ENCODE measurements at regions not wholly inside any gene's neighbourhood (a gene's known extent, or its start where the extent isn't known, plus 50 kb on each side); places are given as distances from the start of the nearest gene placed in this dataset.

GRCh38 chr9:108620767-108621166 lies 235.0 kb downstream of the ACTL7B start:
- in situ Hi-C loops (cut with HindIII; ENCODE audit: low sequenced_read_pairs) = no loop called here

DNA sequence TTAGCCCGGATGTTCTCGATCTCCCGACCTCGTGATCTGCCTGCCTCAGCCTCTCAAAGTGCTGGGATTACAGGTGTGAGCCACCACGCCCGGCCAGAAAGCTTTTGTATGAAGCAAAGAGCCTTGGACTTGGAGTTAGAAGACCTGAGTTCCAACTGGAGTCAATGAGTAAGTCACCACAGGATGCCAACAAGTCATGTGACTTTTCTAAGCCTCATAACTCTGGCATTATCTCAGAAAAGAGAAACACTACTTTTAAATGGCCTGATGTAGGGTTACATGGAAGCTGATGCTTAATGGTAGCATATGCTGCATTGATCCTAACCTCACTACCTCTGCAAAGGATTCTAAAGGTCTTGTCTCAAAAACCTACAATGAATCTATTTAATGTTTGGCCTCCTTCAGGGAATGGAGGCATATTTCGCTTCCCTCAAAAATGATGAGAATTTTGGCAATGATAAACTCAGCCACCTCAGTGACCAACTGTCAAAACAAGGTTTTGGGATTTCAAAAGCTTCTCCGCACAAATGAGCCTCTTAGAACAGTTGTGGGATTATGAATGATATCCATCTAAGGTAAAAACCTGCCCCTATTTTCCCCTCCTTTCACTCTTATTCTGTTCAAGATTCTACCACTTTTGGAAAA lies 236.8 kb downstream of the ACTL7B start:
- in situ Hi-C loops (cut with HindIII; ENCODE audit: low sequenced_read_pairs) = no loop called here

- in situ Hi-C loops (cut with HindIII; ENCODE audit: low sequenced_read_pairs) = no loop called here
These were observed 238.1 kb downstream of the ACTL7B start for GRCh38 chr9:108617676-108618075.

DNA sequence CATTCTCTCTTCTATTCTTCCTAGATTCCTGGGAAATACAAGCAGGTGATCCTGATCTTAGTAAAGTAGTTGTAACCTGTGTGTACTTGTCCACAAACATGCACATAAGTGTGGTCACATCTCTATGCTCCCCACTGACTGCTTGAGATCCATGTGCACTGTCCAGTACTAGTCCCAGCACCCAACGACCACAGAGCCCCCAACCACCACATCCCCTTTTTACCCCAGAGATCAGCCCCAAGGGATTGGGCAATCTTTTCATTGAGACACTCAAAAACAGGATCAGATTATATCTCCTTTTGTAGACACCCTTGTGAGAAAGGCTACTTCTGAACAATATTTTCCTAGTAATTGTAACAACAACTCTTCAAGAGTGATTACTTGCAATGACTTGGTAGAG lies 240.6 kb downstream of the ACTL7B start:
- in situ Hi-C loops (cut with HindIII; ENCODE audit: low sequenced_read_pairs) = no loop called here

GRCh38 chr9:108612513-108612912 lies 243.3 kb downstream of the ACTL7B start:
- in situ Hi-C loops (cut with HindIII; ENCODE audit: low sequenced_read_pairs) = no loop called here

GRCh38 chr9:108609897-108610253 lies 245.9 kb downstream of the ACTL7B start:
- in situ Hi-C loops (cut with HindIII; ENCODE audit: low sequenced_read_pairs) = no loop called here

DNA sequence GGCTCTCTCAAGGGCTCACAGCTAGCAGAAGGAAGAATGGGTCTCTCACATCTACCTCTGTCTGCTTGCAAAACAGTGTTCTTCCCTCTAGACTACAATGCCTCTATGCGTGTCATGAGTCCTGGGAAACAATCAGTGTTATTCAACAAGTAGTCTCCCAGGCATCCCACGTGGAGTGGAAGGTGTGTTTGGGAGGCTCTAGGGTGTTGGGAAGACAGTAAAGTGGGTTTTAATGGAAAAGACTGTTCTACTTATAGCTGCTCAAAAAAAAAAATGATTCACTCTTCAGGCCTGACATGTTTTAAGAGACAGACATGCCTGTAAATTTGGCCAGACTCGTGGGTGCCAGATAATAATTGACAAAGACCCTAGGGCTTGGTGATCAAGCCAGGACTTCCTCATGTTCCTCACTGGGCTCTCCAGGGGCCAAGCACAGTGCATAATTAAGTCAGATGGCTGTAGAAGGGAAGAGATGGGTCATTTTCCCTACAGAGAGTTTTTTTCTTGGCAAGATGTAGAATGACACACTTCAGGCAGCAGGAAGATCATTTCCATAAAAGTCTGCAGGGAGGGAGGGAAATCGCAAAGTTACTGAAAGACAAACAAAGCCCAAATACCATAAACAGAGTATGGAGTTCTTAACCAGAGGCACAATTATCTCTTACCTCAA lies 246.4 kb downstream of the ACTL7B start:
- in situ Hi-C loops (cut with HindIII; ENCODE audit: low sequenced_read_pairs) = no loop called here

DNA sequence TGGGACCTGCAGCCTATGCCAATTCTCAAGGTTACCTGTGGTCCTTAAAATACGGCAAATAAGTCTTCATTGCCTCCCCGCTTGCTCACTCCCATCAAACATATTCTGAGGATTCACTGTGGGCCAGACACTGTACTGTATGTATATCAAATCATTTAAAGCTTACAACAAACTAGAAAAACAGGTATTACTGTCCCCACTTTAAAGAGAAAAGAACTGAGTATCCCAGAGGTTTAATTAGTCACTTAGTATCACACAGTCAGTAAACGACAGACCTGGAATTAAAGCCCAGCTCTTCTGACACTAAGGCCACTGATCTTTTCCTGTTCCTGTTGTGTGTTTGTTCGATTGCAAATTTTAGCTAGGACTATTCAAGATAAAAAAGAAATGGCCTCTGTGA lies 248.2 kb downstream of the ACTL7B start:
- in situ Hi-C loops (cut with HindIII; ENCODE audit: low sequenced_read_pairs) = no loop called here

- in situ Hi-C loops (cut with HindIII; ENCODE audit: low sequenced_read_pairs) = no loop called here
These were observed 249.4 kb downstream of the ACTL7B start for GRCh38 chr9:108606401-108606800.

DNA sequence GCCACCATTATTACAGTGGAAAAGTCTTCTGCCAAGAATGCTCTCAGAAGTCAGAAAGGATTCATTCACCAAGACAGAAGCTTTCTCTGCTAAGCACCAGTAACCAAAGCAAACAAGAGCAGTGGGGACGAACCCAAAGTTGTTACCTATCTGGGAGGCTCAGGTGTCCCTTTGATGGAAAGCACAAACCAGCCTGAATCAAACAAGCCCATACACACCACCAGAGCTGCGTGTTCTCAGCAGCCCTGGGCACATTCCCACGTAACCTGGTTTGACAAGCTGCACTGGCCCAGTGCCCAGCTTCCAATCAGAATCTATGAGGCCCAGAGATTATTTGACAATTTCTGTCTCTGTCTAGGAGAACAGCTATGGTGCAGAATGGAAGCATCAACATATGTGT lies 252.6 kb downstream of the ACTL7B start:
- in situ Hi-C loops (cut with HindIII; ENCODE audit: low sequenced_read_pairs) = no loop called here

DNA sequence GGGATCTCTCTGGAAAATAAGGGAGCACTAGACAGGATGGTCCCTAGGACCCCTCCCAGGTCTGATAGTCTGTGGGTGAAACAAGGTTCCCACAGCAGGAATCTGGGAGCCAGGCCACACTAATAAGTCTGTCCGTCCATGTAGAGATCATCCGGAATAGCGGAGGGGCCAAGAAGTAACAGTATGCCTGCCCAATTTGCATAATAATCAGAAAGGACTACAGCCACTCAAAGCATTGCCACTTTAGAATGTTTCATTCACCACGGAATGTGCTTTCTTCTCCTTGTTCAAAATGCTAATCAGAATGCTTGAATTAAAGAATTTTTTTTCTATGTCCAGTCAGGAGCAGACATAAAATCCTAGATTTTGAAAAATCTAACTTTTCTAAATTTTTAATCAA lies 254.9 kb downstream of the ACTL7B start:
- in situ Hi-C loops (cut with HindIII; ENCODE audit: low sequenced_read_pairs) = no loop called here

- in situ Hi-C loops (cut with HindIII; ENCODE audit: low sequenced_read_pairs) = no loop called here
These were observed 256.2 kb downstream of the ACTL7B start for GRCh38 chr9:108599571-108599970.

GRCh38 chr9:108591121-108591520 lies 264.7 kb downstream of the ACTL7B start:
- in situ Hi-C loops (cut with HindIII; ENCODE audit: low sequenced_read_pairs) = no loop called here

DNA sequence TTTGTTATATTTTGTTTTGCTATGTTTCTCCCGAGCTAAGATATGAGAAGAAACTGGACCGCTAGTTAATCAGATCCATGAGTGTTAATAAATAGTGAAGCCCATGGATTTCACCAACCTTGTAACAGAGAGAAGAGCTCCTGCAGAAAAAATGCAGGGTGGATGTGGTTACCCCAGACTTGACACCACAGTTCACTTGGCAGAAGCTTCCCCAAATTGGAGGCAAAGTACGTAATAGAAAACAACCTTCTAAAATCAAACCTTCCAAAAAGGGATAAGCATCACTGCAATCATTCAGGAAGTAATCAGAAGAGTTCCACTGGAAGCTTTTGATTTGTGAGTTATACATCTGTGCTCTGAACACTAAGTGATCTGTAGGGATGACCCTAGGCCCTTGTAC lies 267.5 kb downstream of the ACTL7B start:
- in situ Hi-C loops (cut with HindIII; ENCODE audit: low sequenced_read_pairs) = no loop called here

- in situ Hi-C loops (cut with HindIII; ENCODE audit: low sequenced_read_pairs) = no loop called here
These were observed 269.2 kb downstream of the ACTL7B start for GRCh38 chr9:108586471-108587139.

DNA sequence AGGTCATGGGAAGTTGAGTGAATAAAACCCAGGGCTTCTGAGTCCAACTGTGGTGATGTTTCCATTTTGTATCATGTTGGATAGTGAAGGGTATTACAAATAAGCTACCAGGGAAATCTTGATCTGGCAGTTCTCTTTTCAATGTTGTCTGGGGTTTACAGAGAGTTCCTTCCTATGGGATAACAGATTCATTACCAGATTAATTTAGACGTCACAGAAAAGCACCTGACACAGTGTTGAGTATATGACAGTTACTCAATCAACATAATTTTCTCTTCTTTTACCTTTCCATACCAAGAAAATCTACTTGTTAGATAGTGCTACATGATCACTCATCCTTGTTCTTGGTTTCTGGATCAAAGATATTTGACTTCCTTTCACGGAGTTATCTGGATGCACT lies 270.9 kb downstream of the ACTL7B start:
- in situ Hi-C loops (cut with HindIII; ENCODE audit: low sequenced_read_pairs) = no loop called here

DNA sequence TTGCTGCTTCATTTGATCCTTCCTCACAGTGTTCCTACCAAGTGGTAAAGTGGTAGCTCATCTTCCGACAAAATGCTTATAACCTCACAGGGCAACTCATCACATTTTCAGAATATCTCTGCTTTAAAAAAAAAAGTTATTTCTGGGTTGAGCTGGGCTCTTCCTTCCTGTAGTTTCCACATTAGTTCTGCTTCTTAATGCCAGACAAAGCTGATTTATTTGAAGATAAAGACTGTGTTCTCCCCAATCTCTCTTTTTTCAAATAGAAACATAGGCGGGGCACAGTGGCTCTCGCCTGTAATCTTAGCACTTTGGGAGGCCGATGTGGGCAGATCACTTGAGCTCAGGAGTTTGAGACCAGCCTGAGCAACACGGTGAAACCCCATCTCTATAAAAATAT lies 273.1 kb downstream of the ACTL7B start:
- in situ Hi-C loops (cut with HindIII; ENCODE audit: low sequenced_read_pairs) = no loop called here

GRCh38 chr9:108579757-108580439 lies 275.9 kb downstream of the ACTL7B start:
- in situ Hi-C loops (cut with HindIII; ENCODE audit: low sequenced_read_pairs) = no loop called here

GRCh38 chr9:108575276-108575675 lies 280.5 kb downstream of the ACTL7B start:
- in situ Hi-C loops (cut with HindIII; ENCODE audit: low sequenced_read_pairs) = no loop called here

GRCh38 chr9:108569624-108570023 lies 286.2 kb downstream of the ACTL7B start:
- in situ Hi-C loops (cut with HindIII; ENCODE audit: low sequenced_read_pairs) = no loop called here

DNA sequence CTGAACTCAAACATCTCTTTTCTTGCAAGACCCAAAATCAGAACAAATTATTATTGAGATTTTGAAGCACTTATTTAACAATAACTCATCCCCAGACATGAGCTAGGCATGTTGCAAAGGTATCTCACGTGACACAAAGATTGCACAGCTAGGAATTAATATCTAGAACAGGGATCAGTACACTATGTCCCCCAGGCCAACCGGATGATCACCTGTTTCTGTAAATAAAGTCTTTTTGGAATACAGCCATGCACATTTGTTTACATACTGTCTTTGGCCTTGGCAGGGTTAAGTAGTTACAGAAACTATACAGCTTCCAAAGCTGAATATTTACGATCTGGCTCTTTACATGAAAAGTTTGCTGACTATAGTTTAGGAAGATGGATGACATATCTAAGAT lies 287.7 kb downstream of the ACTL7B start:
- in situ Hi-C loops (cut with HindIII; ENCODE audit: low sequenced_read_pairs) = no loop called here

- in situ Hi-C loops (cut with HindIII; ENCODE audit: low sequenced_read_pairs) = no loop called here
These were observed 288.2 kb downstream of the ACTL7B start for GRCh38 chr9:108567571-108567970.
